Heart left ventricle (tissue), 13 donors: ENCODE measurements at regions not wholly inside any gene's neighbourhood (a gene's known extent, or its start where the extent isn't known, plus 50 kb on each side); places are given as distances from the start of the nearest gene placed in this dataset.

Source experiments
- CTCF ChIP-seq, 12 donors: fragments of 200-600 bp; sonication (generic) in 4 of 12; IDR thresholded peaks; one replicate each; pipeline versions ENCODE4 v1.5.0 to v1.8.0; 2018 to 2022; ENCODE audit warnings: antibody characterized with exemption in 12 of 12, mild to moderate bottlenecking in 5 of 12
- POLR2A ChIP-seq, 2 donors: fragments of 450-650 bp; IDR thresholded peaks; one replicate each; pipeline ENCODE4 v1.6.1; 2017; ENCODE audit warnings: antibody characterized with exemption in 2 of 2, mild to moderate bottlenecking in 2 of 2, moderate library complexity in 2 of 2
- donor health status: ischemic (EF 13 %, LVEDD 7.1; RV severe dilation, severe dysfunction).
- donor health status: DM: no; HTN: yes; CAD: no.
- donor health status: DM: no; HTN: no; CAD: no.
- donor health status: ischemic (EF 25% LVEDD 6.9; RV normal size, moderate dysfunction).
- donor health status: ischemic (EF 25% LVEDD 5.7; RV mildly dilated, moderate dysfunction).
- donor health status: ischemic (EF 35%, LVEDD 5.7; RV mildly dilated, moderate dysfunction).
- donor health status: nonischemic (EF 11% LVEDD 7.7; RV severe dilation, severe dysfunction).
- donor health status: DM: yes; HTN: yes; CAD: no.
- donor health status: PGD.
- donor health status: ischemic (EF 29% LVEDD 5.4; RV normal size, mild dysfunction).
- donor health status: nonischemic (EF 23%, LVEDD 6.1; RV moderate dilation, normal function).

GRCh38 chrX:40448793-40449192 lies 132.0 kb upstream of the ATP6AP2 start:
- TF ChIP-seq CTCF (IDR thresholded peaks at IDR 0.05) (no peak), POLR2A (IDR thresholded peaks at IDR 0.05) (no peak)
